Activated T-cell treated with anti-CD3 and anti-CD28 coated beads, Interleukin-2, amount 50 U/mL, for 4 hours (primary cell): ENCODE measurements at regions not wholly inside any gene's neighbourhood (a gene's known extent, or its start where the extent isn't known, plus 50 kb on each side); places are given as distances from the start of the nearest gene placed in this dataset.
"Not testable (repeated sequence)": the region's sequence is repeated elsewhere in the genome, so short reads cannot be mapped to it uniquely, and the experiment has no call there.

Experiments used
- ATAC-seq, 2 donors: fragments of 200-7000 bp; cut with Tn5 transposase; one replicate each; pipeline ENCODE4 v1.10.0; 2021
- DNase-seq: peaks from one replicate; pipeline ENCODE4 v3.0.0-alpha.2; 2020
- H3K27me3 Mint-ChIP-seq: one replicate; pipeline ENCODE4 v1.8.0; 2021; ENCODE audit warnings: low read depth, mixed read lengths
- H3K36me3 Mint-ChIP-seq: one replicate; pipeline ENCODE4 v1.8.0; 2022; ENCODE audit warnings: mixed read lengths; ENCODE audit not compliant: insufficient read depth
- H3K4me1 Mint-ChIP-seq: one replicate; pipeline ENCODE4 v1.8.0; 2021; ENCODE audit warnings: low read depth, mixed read lengths
- H3K4me3 Mint-ChIP-seq: one replicate; pipeline ENCODE4 v1.8.0; 2021; ENCODE audit warnings: mild to moderate bottlenecking, moderate library complexity, mixed read lengths
- H3K9me3 Mint-ChIP-seq: one replicate; pipeline ENCODE4 v1.8.0; 2021; ENCODE audit warnings: mixed read lengths

DNA sequence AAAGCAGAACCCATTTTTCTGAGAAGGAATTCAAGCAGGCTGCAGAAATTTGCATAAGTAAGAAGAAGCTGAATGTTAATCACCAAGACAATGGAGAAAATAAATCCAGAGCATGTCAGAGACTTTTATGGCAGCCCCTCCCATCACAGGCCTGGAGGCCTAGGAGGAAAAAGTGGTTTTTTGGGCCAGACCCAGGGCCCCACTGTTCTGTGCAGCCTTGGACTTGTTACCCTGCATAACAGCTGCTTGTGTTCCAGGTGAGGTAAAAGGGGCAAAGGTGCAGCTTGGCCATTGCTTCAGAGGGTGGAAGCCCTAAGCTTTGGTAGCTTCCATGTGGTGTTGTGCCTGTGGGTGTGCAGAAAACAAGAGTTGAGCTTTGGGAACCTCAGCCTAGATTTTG lies 1516.2 kb upstream of the PCDH10 start:
- H3K4me3 Mint-ChIP-seq = no peak overlapping the region
- DNase-seq (no peak), ATAC-seq (no peak)
- H3K4me1 Mint-ChIP-seq = no peaks in the 10 kb centered on the region
- H3K27me3 Mint-ChIP-seq = no peaks in the 10 kb centered on the region
- peaks cover 17% of the 10 kb centered on the region for H3K9me3 Mint-ChIP-seq
- no peaks in the 10 kb centered on the region for H3K36me3 Mint-ChIP-seq

DNA sequence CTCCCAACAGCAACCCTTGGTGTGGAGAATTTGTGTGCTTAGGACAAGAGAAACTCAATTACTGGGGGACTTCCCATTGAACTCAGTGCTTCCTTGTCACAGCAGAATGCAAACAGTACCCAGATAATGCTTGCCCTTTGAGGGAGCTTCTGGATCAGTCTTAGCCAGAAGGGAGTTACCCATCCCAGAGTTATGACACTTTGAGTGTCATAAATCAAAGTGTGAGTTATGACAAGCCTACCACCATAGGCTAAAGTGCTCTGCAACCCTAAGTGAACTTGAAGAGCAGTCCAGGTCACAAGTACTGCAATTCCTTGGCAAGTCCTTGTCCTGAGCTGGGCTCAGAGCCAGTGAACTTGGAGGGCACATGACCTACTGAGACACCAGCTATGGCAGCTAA lies 1513.9 kb upstream of the PCDH10 start:
- DNase-seq (no peak), ATAC-seq (no peak)
- H3K9me3 Mint-ChIP-seq = peaks cover 24% of the 10 kb centered on the region

DNA sequence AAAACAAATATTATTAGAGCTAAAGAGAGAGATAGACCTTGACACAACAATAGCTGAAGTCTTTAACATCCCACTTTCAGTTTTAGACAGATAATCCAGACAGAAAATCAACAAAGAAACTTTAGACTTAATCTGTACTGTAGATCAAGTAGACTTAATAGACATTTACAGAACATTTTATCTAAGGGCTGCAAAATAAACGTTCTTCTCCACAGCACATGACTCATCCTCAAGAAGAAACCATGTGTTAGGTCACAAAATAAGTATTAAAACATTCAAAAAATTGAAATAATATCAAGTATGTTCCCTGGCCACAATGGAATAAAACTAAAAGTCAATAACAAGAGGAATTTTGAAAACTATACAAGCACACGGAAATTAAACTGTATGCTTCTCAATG lies 1510.3 kb upstream of the PCDH10 start:
- no peak for ATAC-seq
- Mint-ChIP-seq H3K27me3 (no peaks in the 10 kb centered on the region), H3K4me1 (no peaks in the 10 kb centered on the region), H3K36me3 (no peaks in the 10 kb centered on the region), H3K4me3 (no peak overlapping the region), H3K9me3 (peaks cover 25% of the 10 kb centered on the region)
- no peak for DNase-seq

More for the DNA sequence above, 1513.9 kb upstream of the PCDH10 start:
- no peaks in the 10 kb centered on the region for H3K4me1 Mint-ChIP-seq
- no peak overlapping the region for H3K4me3 Mint-ChIP-seq
- no peaks in the 10 kb centered on the region for H3K27me3 Mint-ChIP-seq
- no peaks in the 10 kb centered on the region for H3K36me3 Mint-ChIP-seq

DNA sequence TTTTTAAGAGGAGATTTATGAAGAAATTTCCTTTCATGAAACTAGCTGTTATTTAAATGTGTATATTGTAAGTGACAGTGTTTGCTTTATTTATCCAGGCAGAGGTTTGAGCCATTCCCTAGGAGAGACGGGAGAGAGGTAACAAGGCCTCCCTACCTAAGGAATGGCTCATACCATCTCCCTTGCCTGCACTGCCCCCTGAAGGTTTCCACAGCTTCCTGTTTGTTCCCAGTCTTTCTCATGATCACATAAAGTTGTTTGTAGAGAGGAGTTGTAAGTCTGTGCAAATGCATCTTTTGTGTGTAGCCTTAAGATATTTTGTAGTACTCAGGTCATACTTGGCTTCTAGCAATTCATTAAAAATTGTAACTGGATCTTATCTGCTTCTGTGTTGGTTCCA lies 1504.5 kb upstream of the PCDH10 start:
- no peaks in the 10 kb centered on the region for H3K36me3 Mint-ChIP-seq
- DNase-seq (no peak), ATAC-seq (no peak)
- no peak overlapping the region for H3K4me3 Mint-ChIP-seq
- H3K27me3 Mint-ChIP-seq = no peaks in the 10 kb centered on the region
- no peaks in the 10 kb centered on the region for H3K4me1 Mint-ChIP-seq
- peaks cover 6% of the 10 kb centered on the region for H3K9me3 Mint-ChIP-seq

DNA sequence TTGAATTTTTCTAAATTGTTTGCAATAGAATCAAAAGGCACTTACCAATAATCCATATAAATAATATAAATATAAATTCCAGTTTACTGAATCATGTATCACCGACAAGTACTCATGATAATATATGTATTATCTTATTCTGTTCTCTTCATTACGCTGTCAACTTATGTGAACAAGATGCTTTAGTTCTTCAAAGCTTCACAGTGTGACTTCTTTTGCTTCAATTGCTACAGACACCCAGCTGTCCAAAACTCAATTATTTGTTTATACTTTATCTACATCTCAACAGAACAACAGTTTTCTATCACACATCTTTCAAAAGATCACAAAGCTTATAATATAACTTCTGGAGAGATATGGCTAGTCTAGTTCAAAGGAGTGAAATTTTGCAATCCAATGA lies 1499.9 kb upstream of the PCDH10 start:
- no peak overlapping the region for H3K4me3 Mint-ChIP-seq
- H3K36me3 Mint-ChIP-seq = no peaks in the 10 kb centered on the region
- ATAC-seq (no peak), DNase-seq (no peak)
- peaks cover 2% of the 10 kb centered on the region for H3K9me3 Mint-ChIP-seq
- no peaks in the 10 kb centered on the region for H3K27me3 Mint-ChIP-seq
- H3K4me1 Mint-ChIP-seq = no peaks in the 10 kb centered on the region

GRCh38 chr4:131650951-131651350 lies 1498.1 kb upstream of the PCDH10 start:
- Mint-ChIP-seq H3K36me3 (no peaks in the 10 kb centered on the region), H3K27me3 (no peaks in the 10 kb centered on the region), H3K4me1 (no peaks in the 10 kb centered on the region), H3K4me3 (no peak overlapping the region), H3K9me3 (peaks cover 2% of the 10 kb centered on the region)
- ATAC-seq (no peak), DNase-seq (no peak)

- H3K36me3 Mint-ChIP-seq, H3K4me1 Mint-ChIP-seq, H3K4me3 Mint-ChIP-seq, H3K27me3 Mint-ChIP-seq, DNase-seq, ATAC-seq: not testable (repeated sequence)
- H3K9me3 Mint-ChIP-seq = peaks cover 11% of the 10 kb centered on the region
Observed at GRCh38 chr4:131683314-131683713, 1465.8 kb upstream of the PCDH10 start.

GRCh38 chr4:131721883-131722282 lies 1427.2 kb upstream of the PCDH10 start:
- Mint-ChIP-seq H3K4me3 (no peak overlapping the region), H3K27me3 (no peaks in the 10 kb centered on the region), H3K4me1 (no peaks in the 10 kb centered on the region), H3K36me3 (no peaks in the 10 kb centered on the region), H3K9me3 (no peaks in the 10 kb centered on the region)
- ATAC-seq = no peak
- no peak for DNase-seq

DNA sequence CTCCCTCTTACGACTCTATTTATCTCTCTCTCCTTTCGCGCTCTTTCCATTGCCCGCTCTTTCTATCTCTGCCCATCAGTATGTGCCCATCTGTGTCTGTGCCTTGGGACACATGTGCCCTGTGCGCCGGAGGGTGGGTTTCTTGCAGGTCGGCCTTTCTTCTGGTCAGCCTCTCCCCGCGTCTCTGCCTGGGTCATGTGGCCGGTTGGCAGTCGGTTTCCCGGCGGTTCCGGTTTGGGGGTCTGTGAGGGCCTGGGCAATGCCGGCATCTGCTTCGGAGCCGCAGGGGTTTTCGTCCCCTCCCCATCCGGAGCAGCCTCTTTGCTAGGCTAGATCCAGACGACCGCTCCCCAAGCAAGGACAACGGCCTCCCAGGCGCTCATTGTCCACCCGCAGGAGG lies 1426.0 kb upstream of the PCDH10 start:
- H3K4me1 Mint-ChIP-seq, DNase-seq, H3K9me3 Mint-ChIP-seq, ATAC-seq, H3K4me3 Mint-ChIP-seq, H3K27me3 Mint-ChIP-seq, H3K36me3 Mint-ChIP-seq: not testable (repeated sequence)

DNA sequence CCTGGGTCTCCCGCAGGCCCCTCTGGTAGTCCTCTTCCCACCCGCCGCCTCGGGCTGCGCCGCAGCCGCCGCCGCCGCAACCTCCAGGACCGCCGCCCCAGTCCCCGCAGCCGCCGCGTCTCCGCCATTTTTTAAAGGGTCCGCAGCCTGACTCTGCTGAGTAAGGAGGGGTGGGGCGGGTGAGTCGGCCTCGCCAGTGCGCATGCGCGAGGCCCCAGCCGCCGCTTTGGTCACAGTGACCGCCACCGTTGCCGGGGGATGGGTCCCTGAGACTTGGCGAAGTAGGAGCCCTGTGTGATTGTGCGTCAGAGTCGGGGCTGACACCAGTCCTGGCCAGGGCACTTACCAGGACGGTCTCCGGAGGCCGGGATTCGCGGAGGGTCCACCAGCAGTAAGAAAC lies 1424.2 kb upstream of the PCDH10 start:
- H3K27me3 Mint-ChIP-seq, ATAC-seq, H3K9me3 Mint-ChIP-seq, DNase-seq, H3K4me1 Mint-ChIP-seq, H3K36me3 Mint-ChIP-seq, H3K4me3 Mint-ChIP-seq: not testable (repeated sequence)

DNA sequence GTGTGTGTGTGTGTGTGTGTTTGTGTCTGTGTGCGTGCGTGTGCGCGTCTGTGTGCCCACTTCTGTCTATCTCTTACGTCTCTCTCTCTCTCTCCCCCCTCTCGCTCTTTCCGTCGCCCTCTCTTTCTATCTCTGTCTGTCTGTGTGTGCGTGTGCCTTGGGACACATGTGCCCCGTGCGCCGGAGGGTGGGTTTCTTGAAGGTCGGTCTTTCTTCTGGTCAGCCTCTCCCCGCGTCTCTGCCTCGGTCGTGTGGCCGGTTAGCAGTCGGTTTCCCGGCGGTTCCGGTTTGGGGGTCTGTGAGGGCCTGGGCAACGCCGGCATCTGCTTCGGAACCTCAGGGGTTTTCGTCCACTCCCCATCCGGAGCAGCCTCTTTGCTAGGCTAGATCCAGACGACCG lies 1423.6 kb upstream of the PCDH10 start:
- not testable (repeated sequence) for H3K4me3 Mint-ChIP-seq, H3K27me3 Mint-ChIP-seq, H3K9me3 Mint-ChIP-seq, DNase-seq, H3K4me1 Mint-ChIP-seq, H3K36me3 Mint-ChIP-seq, ATAC-seq

- H3K27me3 Mint-ChIP-seq, DNase-seq, H3K4me3 Mint-ChIP-seq, H3K9me3 Mint-ChIP-seq, ATAC-seq, H3K4me1 Mint-ChIP-seq, H3K36me3 Mint-ChIP-seq: not testable (repeated sequence)
Observed at GRCh38 chr4:131726940-131727339, 1422.2 kb upstream of the PCDH10 start.

DNA sequence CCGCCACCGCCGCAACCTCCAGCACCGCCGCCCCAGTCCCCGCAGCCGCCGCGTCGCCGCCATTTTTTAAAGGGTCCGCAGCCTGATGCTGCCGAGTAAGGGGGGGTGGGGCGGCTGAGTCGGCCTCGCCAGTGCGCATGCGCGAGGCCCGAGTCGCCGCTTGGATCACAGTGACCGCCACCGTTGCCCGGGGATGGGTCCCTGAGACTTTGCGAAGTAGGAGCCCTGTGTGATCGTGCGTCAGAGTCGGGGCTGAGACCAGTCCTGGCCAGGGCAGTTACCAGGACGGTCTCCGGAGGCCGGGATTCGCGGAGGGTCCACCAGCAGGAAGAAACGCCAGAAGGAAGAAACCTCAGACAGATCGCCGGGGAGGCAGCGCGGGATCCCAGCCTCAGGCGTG lies 1421.7 kb upstream of the PCDH10 start:
- H3K4me3 Mint-ChIP-seq, H3K36me3 Mint-ChIP-seq, DNase-seq, H3K4me1 Mint-ChIP-seq, H3K9me3 Mint-ChIP-seq, H3K27me3 Mint-ChIP-seq, ATAC-seq: not testable (repeated sequence)

DNA sequence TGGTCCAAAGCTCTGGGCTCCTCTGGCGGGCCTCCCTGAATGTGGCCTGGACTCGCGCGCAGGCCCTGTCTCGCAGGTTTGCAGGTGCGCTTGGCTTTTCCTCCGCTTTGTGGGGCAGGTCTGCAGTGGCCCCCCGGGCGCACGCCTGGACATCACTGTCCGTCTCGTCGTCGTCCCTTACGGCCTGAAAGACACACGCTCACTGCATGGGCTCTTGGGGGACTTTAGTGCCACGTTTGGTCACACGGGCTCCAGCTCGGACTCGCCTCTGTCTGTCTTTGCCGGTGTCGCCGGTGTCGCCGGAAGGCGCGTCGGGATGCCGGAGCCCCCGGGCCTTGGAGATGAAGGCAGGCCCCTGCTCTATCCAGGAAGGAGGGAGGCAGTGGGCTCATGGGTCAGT lies 1419.9 kb upstream of the PCDH10 start:
- H3K4me3 Mint-ChIP-seq, H3K36me3 Mint-ChIP-seq: not testable (repeated sequence)

DNA sequence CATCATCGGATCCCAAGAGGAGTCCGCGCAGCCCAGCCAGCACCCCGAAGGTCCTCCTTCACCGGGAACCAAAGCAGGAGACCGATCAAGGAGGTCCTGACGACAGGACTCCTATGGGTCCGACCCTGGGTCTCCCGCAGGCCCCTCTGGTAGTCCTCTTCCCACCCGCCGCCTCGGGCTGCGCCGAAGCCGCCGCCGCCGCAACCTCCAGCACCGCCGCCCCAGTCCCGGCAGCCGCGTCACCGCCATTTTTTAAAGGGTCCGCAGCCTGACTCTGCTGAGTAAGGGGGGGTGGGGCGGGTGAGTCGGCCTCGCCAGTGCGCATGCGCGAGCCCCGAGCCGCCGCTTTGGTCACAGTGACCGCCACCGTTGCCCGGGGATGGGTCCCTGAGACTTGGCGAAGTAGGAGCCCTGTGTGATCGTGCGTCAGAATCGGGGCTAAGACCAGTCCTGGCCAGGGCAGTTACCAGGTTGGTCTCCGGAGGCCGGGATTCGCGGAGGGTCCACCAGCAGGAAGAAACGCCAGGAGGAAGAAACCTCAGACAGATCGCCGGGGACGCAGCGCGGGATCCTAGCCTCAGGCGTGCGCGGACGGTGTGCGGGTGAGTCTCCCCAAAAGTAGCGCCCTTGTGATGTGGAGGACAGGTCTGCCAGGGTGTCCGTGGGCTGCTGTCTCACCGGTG lies 1419.2 kb upstream of the PCDH10 start:
- not testable (repeated sequence) for H3K27me3 Mint-ChIP-seq, H3K9me3 Mint-ChIP-seq, H3K36me3 Mint-ChIP-seq, H3K4me1 Mint-ChIP-seq, DNase-seq, H3K4me3 Mint-ChIP-seq, ATAC-seq

More for the DNA sequence above, 1419.9 kb upstream of the PCDH10 start:
- not testable (repeated sequence) for H3K4me1 Mint-ChIP-seq, H3K27me3 Mint-ChIP-seq, H3K9me3 Mint-ChIP-seq, DNase-seq, ATAC-seq

DNA sequence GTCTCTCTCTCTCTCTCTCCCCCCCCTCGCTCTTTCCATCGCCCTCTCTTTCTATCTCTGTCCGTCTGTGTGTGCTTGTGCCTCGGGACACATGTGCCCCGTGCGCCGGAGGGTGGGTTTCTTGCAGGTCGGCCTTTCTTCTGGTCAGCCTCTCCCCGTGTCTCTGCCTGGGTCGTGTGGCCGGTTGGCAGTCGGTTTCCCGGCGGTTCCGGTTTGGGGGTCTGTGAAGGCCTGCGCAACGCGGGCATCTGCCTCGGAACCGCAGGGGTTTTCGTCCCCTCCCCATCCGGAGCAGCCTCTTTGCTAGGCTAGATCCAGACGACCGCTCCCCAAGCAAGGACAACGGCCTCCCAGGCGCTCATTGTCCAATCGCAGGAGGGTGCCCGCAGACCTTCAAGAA lies 1418.5 kb upstream of the PCDH10 start:
- not testable (repeated sequence) for H3K4me3 Mint-ChIP-seq, H3K4me1 Mint-ChIP-seq, DNase-seq, H3K27me3 Mint-ChIP-seq, H3K36me3 Mint-ChIP-seq, ATAC-seq, H3K9me3 Mint-ChIP-seq
